RPMI7951 (cell line): ENCODE measurements at regions not wholly inside any gene's neighbourhood (a gene's known extent, or its start where the extent isn't known, plus 50 kb on each side); places are given as distances from the start of the nearest gene placed in this dataset.

Experiments
- DNase-seq: peaks from one replicate; pipeline ENCODE4 v3.0.0-alpha.2; 2012; ENCODE audit warnings: low read depth

GRCh38 chr2:144333143-144333555 is 186.8 kb downstream of the ZEB2 start:
- no peak for DNase-seq

- DNase-seq: peak; percentile 89
Observed at GRCh38 chr2:144332356-144333142, 187.4 kb downstream of the ZEB2 start.

GRCh38 chr2:144331674-144332355 is 188.1 kb downstream of the ZEB2 start:
- no peak for DNase-seq

GRCh38 chr2:144330951-144331673 is 188.8 kb downstream of the ZEB2 start:
- no peak for DNase-seq

- DNase-seq: no peak
Observed at GRCh38 chr2:144329472-144329871, 190.4 kb downstream of the ZEB2 start.

- no peak for DNase-seq
Observed at GRCh38 chr2:144328938-144329337, 191.0 kb downstream of the ZEB2 start.

- DNase-seq: no peak
Observed at GRCh38 chr2:144326825-144327224, 193.1 kb downstream of the ZEB2 start.

GRCh38 chr2:144325086-144325485 is 194.8 kb downstream of the ZEB2 start:
- DNase-seq: no peak

GRCh38 chr2:144324446-144325045 is 195.4 kb downstream of the ZEB2 start:
- no peak for DNase-seq

- DNase-seq: no peak
Observed at GRCh38 chr2:144323946-144324345, 196.0 kb downstream of the ZEB2 start.

GRCh38 chr2:144322379-144322778 is 197.5 kb downstream of the ZEB2 start:
- peak; percentile 17 for DNase-seq

GRCh38 chr2:144320491-144320890 is 199.4 kb downstream of the ZEB2 start:
- peak; percentile 85 for DNase-seq

- no peak for DNase-seq
Observed at GRCh38 chr2:144317071-144317738, 202.7 kb downstream of the ZEB2 start.

- no peak for DNase-seq
Observed at GRCh38 chr2:144310889-144311608, 208.9 kb downstream of the ZEB2 start.

GRCh38 chr2:144310484-144310883 is 209.4 kb downstream of the ZEB2 start:
- no peak for DNase-seq

GRCh38 chr2:144307711-144308110 is 212.2 kb downstream of the ZEB2 start:
- DNase-seq: no peak

GRCh38 chr2:144304202-144304601 is 215.7 kb downstream of the ZEB2 start:
- no peak for DNase-seq

- no peak for DNase-seq
Observed at GRCh38 chr2:144300632-144301031, 219.3 kb downstream of the ZEB2 start.

GRCh38 chr2:144290276-144290675 is 229.6 kb downstream of the ZEB2 start:
- DNase-seq: no peak

- DNase-seq: no peak
Observed at GRCh38 chr2:144288438-144288837, 231.5 kb downstream of the ZEB2 start.

- DNase-seq: no peak
Observed at GRCh38 chr2:144285324-144285723, 234.6 kb downstream of the ZEB2 start.
